Spinal cord (tissue), 9 donors: ENCODE measurements at regions not wholly inside any gene's neighbourhood (a gene's known extent, or its start where the extent isn't known, plus 50 kb on each side); places are given as distances from the start of the nearest gene placed in this dataset.
"Not testable (repeated sequence)": the region's sequence is repeated elsewhere in the genome, so short reads cannot be mapped to it uniquely, and the experiment has no call there.

Experiments
- DNase-seq, 6 donors: peaks; one replicate each; pipeline versions ENCODE4 v3.0.0 to v3.0.0-alpha.2; 2013 to 2015; ENCODE audit warnings: low spot score in 6 of 6, low read depth in 4 of 6
- H3K27ac ChIP-seq: one replicate; pipeline ENCODE4 v1.5.1; 2013; ENCODE audit warnings: low read depth, low read length, control low read depth
- H3K27me3 ChIP-seq: one replicate; pipeline ENCODE4 v1.6.1; 2013; ENCODE audit warnings: low read length; ENCODE audit not compliant: control insufficient read depth, insufficient read depth
- H3K36me3 ChIP-seq: one replicate; pipeline ENCODE4 v1.6.1; 2013; ENCODE audit warnings: low read length; ENCODE audit not compliant: control insufficient read depth, insufficient read depth
- H3K4me1 ChIP-seq: one replicate; pipeline ENCODE4 v1.6.1; 2013; ENCODE audit warnings: low read length; ENCODE audit not compliant: control insufficient read depth, insufficient read depth
- H3K4me3 ChIP-seq: one replicate; pipeline ENCODE4 v1.5.1; 2013; ENCODE audit warnings: low read depth, low read length, control low read depth
- H3K9me3 ChIP-seq: one replicate; pipeline ENCODE4 v1.6.1; 2013; ENCODE audit warnings: low read length; ENCODE audit not compliant: control insufficient read depth, insufficient read depth
- WGBS: methylation state at CpG from one replicate; pipeline ENCODE4 v1.1.5; 2013; ENCODE audit warnings: missing lambda C conversion rate; ENCODE audit not compliant: insufficient coverage; 5-methylcytosine and 5-hydroxymethylcytosine counted together
- donor health status: healthy.

DNA sequence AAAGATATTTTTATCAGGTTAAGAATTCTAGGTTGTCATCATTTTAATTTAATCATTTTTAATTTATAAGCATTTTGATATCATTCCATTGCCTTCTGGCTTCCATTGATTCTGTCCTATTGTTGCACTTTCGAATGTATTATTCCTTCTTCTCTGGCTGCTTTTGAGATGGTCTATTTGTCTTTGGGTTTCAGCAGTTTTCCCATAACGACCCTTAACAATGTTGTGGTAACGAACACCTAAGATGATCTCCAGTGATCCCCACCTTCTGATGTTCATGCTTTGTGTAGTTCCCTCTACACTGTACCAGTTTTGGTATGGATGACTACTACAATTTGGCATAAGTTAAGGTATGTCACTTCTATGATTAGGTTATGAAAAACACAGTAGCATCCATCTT is 59.9 kb downstream of the MINAR1 start:
- DNase-seq, result no peak
- no peak overlapping the region for H3K27ac ChIP-seq
- no peak overlapping the region for H3K4me3 ChIP-seq
- no peaks in the 10 kb centered on the region for H3K36me3 ChIP-seq
- no peaks in the 10 kb centered on the region for H3K9me3 ChIP-seq
- WGBS, result no CpG with 5 or more reads among the region's 3 CpGs
- no peaks in the 10 kb centered on the region for H3K4me1 ChIP-seq
- no peaks in the 10 kb centered on the region for H3K27me3 ChIP-seq

DNA sequence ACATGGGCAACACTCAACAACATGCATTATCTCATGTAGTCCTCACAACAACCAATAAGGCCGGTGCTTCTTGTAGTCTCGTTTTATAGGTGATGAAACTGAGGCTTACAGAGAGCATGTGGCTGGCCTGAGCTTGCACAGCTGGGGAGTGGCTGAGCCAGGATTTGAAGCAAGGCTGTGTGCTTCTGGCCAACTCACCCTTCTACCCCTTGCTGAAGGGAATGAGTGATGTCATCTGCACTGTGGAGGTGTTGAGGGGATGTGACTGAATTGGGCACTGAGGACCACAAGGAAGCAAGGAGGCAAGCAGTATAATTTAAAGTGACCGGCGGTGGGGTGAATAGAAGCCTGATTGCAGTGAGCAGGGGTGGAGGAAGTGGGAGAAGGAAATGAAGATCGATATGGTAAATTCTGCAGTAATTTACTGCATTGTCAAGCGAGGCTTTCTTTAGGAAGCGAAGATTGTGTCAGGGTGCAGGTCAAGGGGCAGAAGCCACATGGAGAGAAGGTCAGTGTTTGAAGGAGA is 62.3 kb downstream of the MINAR1 start:
- WGBS, result 50% methylated on average over 5 of the region's 7 CpGs
- no peaks in the 10 kb centered on the region for H3K9me3 ChIP-seq
- H3K27me3 ChIP-seq, result no peaks in the 10 kb centered on the region
- H3K4me1 ChIP-seq, result no peaks in the 10 kb centered on the region
- H3K4me3 ChIP-seq, result no peak overlapping the region
- no peaks in the 10 kb centered on the region for H3K36me3 ChIP-seq
- DNase-seq, result no peak
- H3K27ac ChIP-seq, result no peak overlapping the region

GRCh38 chr15:79494963-79495755 is 63.0 kb downstream of the MINAR1 start:
- Histone ChIP-seq H3K4me1 (no peaks in the 10 kb centered on the region), H3K27me3 (no peaks in the 10 kb centered on the region), H3K36me3 (no peaks in the 10 kb centered on the region), H3K9me3 (no peaks in the 10 kb centered on the region), H3K4me3 (no peak overlapping the region), H3K27ac (no peak overlapping the region)
- no peak for DNase-seq
- 78% methylated on average over 4 of the region's 6 CpGs for WGBS

DNA sequence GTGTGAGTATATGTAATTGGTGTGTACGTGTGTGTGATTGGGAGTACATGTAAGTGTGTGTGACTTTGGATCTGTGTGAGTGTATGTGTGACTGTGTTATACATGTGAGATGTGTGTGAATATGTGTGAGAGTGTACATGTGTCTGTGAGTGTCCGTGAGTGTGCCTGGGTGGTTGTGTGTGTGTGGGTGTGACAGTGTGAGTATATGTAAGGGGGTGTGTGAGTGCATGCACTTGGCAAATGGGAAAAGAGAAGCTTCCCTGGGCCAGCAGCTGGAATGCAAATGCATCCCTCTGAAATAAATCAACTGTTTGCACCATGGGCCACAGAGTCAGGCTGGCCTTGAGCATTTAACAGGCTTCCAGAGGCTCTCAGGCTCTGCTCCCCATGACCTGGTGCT is 63.6 kb downstream of the MINAR1 start:
- 69% methylated on average over 2 of the region's 2 CpGs for WGBS
- no peaks in the 10 kb centered on the region for H3K36me3 ChIP-seq
- no peaks in the 10 kb centered on the region for H3K27me3 ChIP-seq
- no peaks in the 10 kb centered on the region for H3K9me3 ChIP-seq
- no peak for DNase-seq
- H3K4me3 ChIP-seq, result no peak overlapping the region
- H3K4me1 ChIP-seq, result no peaks in the 10 kb centered on the region
- no peak overlapping the region for H3K27ac ChIP-seq

DNA sequence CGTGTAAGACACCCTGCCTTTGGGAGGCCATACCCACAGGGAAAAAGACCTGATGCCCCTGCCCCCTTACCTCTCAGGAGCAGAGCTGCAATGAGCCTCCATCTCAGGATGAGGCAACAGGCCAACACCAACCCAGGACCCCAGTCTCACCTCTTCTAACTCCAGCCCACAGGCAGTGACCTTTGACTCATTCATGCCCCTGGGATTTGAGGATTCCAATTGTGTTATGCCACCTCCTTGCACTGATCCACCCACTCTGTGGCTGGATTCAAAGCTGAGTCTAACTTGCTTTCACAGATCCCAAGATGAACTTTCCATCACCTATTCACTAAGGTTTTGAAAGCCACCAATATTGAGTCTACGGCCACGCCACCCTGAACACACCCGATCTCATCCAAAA is 64.7 kb downstream of the MINAR1 start:
- H3K9me3 ChIP-seq, result no peaks in the 10 kb centered on the region
- H3K36me3 ChIP-seq, result no peaks in the 10 kb centered on the region
- H3K4me3 ChIP-seq, result no peak overlapping the region
- H3K27ac ChIP-seq, result no peak overlapping the region
- no peaks in the 10 kb centered on the region for H3K4me1 ChIP-seq
- no peaks in the 10 kb centered on the region for H3K27me3 ChIP-seq
- WGBS, result 83% methylated on average over 1 of the region's 4 CpGs
- DNase-seq, result no peak

DNA sequence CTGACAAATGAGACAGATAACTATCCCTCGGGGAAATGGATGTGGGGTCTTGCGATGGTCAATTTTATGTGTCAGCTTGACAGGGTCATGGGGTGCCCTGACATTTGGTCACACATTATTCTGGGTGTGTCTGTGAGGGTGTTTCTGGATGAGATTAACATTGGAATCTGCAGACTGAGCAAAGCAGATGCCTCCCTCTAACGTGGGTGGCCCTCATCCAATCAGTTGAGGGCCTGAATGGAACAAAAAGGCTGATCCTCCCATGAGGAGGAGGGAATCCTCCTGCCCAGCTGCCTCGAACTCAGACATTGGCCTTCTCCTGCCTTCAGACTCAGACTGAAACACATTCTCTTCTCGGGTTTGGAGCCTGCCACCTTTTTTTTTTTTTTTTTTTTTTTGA is 69.0 kb downstream of the MINAR1 start:
- H3K9me3 ChIP-seq, result no peaks in the 10 kb centered on the region
- WGBS, result 60% methylated on average over 4 of the region's 5 CpGs
- H3K36me3 ChIP-seq, result no peaks in the 10 kb centered on the region
- no peaks in the 10 kb centered on the region for H3K27me3 ChIP-seq
- H3K27ac ChIP-seq, result no peak overlapping the region
- DNase-seq, result no peak
- H3K4me3 ChIP-seq, result no peak overlapping the region
- no peaks in the 10 kb centered on the region for H3K4me1 ChIP-seq

DNA sequence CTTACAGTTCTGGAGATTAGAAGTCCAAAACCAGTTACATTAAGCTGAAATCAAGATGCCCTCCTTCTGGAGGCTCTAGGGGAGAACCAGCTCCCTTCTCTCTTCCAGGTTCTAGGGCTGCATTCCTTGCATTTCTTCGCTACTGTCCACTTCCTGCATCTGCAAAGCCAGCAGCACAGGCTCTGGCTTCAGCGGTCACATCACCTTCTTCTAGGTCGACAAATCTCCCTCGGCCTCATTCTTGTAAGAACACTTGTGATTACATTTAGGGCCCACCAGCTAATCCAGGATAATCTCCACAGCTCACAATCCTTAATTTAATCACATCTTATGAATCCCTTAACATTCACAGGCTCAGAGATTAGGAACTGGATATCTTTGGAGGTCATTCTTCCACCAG is 73.8 kb downstream of the MINAR1 start:
- H3K4me1 ChIP-seq, result no peaks in the 10 kb centered on the region
- no peaks in the 10 kb centered on the region for H3K27me3 ChIP-seq
- H3K36me3 ChIP-seq, result no peaks in the 10 kb centered on the region
- DNase-seq, result no peak
- H3K27ac ChIP-seq, result no peak overlapping the region
- WGBS, result 93% methylated on average over 4 of the region's 4 CpGs
- H3K9me3 ChIP-seq, result no peaks in the 10 kb centered on the region
- no peak overlapping the region for H3K4me3 ChIP-seq

- H3K27ac ChIP-seq, H3K36me3 ChIP-seq, H3K9me3 ChIP-seq, H3K27me3 ChIP-seq, H3K4me3 ChIP-seq, H3K4me1 ChIP-seq: not testable (repeated sequence)
- DNase-seq, result peak in 1 of 6 donors; percentile 90
- no CpG with 5 or more reads among the region's 3 CpGs for WGBS
These were observed 80.7 kb downstream of the MINAR1 start for GRCh38 chr15:79512844-79513243.

DNA sequence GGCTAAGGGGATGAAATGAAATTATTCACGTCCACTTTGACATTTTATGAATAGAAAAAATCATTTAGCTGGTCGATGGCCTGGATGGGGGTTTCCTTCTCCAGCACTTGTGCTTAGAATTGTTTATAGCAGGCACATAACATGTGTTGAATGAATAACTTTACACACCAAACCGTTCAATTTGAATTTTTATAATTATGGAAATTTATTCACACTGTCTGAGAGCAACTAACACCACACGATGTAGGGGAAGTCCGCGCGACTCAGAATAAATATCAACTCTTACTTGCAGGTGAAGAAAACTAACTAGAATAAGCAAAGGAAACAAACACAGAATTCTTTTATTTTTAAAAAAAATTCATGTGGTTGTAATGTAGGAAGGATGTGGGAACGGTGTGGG is 81.3 kb downstream of the MINAR1 start:
- Histone ChIP-seq H3K27me3 (no peaks in the 10 kb centered on the region), H3K36me3 (no peaks in the 10 kb centered on the region), H3K4me1 (no peaks in the 10 kb centered on the region), H3K27ac (no peak overlapping the region), H3K9me3 (no peaks in the 10 kb centered on the region), H3K4me3 (no peak overlapping the region)
- no peak for DNase-seq
- no CpG with 5 or more reads among the region's 8 CpGs for WGBS

- peak in 1 of 6 donors; percentile 49 for DNase-seq
- Histone ChIP-seq H3K4me1 (no peaks in the 10 kb centered on the region), H3K27ac (no peak overlapping the region), H3K9me3 (no peaks in the 10 kb centered on the region), H3K27me3 (no peaks in the 10 kb centered on the region), H3K36me3 (no peaks in the 10 kb centered on the region), H3K4me3 (no peak overlapping the region)
- WGBS, result 74% methylated on average over 5 of the region's 5 CpGs
These were observed 81.8 kb downstream of the MINAR1 start for GRCh38 chr15:79513940-79514339.
